ENCODE measurements at regions not wholly inside any gene's neighbourhood (a gene's known extent, or its start where the extent isn't known, plus 50 kb on each side); places are given as distances from the start of the nearest gene placed in this dataset.

DNA sequence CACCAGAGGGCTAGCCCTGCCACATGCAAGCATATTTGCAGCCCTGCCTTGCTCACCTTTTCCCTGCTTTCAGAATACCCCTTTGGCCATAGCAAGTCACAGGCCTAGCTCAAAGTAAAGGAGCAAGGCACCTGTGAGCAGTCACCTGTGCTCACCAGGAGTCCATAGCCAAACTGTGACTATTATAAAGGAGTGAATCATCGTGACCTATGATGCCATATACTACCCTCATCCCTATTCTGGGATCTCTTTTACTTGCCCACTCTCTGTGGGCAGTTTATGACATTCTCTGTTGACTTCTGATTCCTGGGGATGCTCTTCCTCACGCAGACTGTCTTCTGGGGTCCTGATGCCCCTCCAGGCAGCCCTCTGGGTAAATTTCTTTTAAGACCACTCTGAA lies 200.5 kb upstream of the NLRP1 start:
- FAIRE-seq: peak; percentile 42
- peak; percentile 69 for DNase-seq (ENCODE audit: low spot score)

DNA sequence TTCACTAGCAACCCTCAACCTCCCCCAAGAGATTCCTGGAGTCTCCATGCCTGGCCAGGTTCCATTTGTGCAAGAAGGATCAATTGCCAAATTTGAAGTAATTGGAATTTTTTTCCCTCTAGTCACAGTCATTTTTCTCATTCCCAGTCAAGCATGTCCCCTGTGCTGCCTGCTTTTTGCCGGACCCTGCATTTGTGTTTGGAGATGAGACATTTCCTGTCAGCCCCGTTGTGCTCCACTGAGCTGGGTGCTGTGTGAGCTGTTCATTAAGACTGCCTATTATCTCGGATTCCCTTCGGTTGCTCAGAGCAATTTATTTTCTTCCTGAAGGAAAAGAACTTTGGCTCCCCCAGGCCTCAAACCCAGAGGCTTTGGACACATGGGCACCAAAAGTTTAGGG lies 201.0 kb upstream of the NLRP1 start:
- DNase-seq (ENCODE audit: low spot score): peak; percentile 95
- FAIRE-seq: peak; percentile 98

- DNase-seq (ENCODE audit: low spot score): peak; percentile 84
- peak; percentile 69 for FAIRE-seq
Measured at GRCh38 chr17:5785867-5786509, 201.7 kb upstream of the NLRP1 start.

DNA sequence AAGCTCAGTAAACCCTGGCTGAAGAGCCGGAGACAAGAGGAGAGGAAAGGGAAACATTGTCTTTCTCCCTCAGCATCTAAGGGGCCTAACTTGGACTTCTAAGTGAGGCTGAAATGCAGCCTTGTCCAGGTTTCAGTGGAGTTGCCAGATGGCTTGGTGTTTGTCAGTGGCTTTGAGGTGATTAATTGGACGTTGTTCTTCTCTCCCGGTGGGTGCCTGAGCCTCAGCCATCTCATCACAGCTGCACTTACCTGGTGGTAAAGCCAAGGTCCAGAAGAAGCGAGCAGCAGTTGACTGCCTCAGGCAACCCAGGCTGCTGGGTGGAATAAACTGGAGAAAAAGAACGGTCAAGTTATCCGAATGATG lies 202.2 kb upstream of the NLRP1 start:
- FAIRE-seq: no peak
- no peak for DNase-seq (ENCODE audit: low spot score)

DNA sequence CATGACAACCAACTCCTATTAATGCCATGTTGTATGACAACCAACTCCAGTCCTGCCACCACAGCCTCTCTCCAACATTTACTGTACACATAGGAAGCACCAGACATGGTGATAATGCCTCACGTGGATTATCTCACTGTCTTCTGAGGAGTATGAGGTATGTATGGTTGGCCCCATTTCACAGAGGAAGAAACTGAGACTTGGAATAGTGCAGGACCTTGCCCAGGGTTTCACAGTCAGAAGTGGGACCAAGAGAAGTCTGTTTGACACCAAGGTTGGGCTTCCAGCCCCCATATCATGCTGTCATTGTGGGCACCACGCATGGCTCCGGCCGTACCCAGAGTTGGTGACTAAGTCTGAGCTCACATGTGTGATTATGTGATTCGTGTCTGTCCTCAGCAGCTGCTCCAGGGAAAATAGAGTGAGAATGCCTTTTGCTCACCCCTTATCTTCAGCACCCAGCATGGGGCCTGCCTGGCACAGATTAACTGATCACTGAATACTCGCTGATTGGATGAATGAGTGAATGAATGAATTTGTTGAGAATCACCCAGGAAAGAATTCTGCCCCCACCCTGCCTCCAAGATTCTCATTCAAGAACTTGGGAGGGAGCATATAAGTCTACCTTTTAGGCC lies 204.1 kb upstream of the NLRP1 start:
- DNase-seq (ENCODE audit: low spot score) (peak; percentile 98), FAIRE-seq (peak; percentile 97)

- DNase-seq (ENCODE audit: low spot score) (no peak), FAIRE-seq (no peak)
Measured at GRCh38 chr17:5789528-5789927, 205.2 kb upstream of the NLRP1 start.

DNA sequence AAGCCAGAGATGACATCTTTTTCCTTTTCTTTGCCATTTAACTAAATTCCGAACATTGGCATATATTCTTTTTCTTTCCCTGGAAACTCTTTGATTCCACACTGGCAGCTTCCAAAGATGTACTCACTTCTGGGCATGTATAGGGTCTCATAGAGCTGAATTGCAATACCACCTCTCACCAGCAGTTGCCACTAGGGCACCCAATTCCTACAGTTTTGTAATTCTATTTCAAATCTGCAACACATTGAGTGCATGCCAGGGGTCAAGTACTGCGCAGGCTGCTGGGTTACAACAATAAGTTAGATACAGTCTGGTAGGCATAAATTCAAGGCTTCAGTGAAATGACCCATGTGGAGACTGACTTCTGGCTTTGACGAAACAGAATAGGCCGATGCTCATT lies 208.8 kb upstream of the NLRP1 start:
- FAIRE-seq: no peak
- no peak for DNase-seq (ENCODE audit: low spot score)

DNA sequence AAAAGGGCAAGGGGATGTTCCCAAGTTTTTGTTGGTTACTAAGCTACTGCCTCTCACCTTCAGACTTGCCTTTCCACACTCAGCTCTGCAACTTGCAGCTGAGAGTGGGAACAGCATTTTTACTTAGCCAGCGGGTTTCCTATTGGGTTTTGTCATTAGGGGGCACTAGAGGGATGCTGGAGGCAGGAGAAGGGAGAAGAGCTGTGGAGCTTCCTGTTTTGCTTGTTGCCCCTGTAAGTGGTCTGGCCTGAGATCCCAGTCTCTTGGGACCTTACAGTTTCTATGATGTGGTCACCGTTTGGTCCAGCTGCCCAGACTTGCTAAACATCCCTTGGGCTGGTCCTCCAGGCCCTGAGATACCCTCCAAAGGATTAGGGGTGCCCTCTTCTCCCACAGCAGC lies 209.6 kb upstream of the NLRP1 start:
- DNase-seq (ENCODE audit: low spot score) (no peak), FAIRE-seq (no peak)

- FAIRE-seq (no peak), DNase-seq (ENCODE audit: low spot score) (no peak)
Measured at GRCh38 chr17:5794385-5794784, 210.1 kb upstream of the NLRP1 start.

DNA sequence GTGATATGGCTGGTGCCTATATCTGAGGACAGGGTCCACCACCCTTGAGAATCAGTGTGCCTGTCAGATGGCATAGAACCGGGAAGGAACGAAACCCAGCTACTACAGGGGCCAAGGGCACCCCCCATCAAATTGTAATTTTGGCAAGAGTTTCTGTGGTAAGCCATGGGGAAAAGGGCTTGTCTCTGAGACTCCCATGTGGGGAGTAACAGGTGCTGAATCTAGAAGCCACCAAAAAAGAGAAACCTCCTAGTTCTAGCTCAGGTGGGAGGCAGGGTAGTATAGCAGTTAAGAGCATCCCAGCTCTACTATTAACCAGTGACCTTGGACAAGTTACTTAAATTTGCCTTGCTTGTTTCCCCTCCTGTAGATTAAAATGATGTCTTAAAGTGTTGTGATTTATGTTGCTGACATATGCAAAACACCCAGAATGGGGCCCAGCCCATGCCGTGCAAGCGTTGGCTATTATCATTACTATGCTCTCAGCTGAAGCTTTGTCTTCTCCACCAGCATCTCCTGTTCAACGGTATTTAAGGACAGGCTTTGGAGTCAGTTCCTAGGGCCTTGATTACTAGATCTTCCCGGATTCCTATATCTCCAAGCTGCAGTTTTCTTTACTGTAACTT lies 210.7 kb upstream of the NLRP1 start:
- no peak for DNase-seq (ENCODE audit: low spot score)
- no peak for FAIRE-seq

- DNase-seq (ENCODE audit: low spot score) (no peak), FAIRE-seq (no peak)
Measured at GRCh38 chr17:5797447-5798050, 213.2 kb upstream of the NLRP1 start.

- DNase-seq (ENCODE audit: low spot score) (no peak), FAIRE-seq (no peak)
Measured at GRCh38 chr17:5798094-5798493, 213.8 kb upstream of the NLRP1 start.

DNA sequence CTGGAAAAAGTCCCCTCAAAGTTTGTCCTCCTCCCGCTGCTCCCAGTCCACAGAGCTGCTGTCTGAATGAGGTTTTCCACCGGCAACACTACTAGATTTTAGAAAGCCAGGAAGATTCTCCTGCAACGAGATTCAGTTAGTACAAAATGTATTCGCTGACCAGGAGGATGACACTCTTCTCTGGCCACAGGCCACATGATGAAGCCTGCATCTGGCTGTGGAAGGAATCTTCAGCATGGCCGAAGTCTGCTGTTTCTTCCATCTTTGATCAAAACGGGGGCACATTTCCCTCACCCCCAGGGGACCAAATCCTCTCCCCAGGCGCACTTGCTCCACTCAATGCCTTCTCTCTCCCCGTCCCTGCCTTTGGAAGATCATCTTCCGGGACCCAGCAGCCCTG lies 215.8 kb upstream of the NLRP1 start:
- no peak for DNase-seq (ENCODE audit: low spot score)
- no peak for FAIRE-seq

DNA sequence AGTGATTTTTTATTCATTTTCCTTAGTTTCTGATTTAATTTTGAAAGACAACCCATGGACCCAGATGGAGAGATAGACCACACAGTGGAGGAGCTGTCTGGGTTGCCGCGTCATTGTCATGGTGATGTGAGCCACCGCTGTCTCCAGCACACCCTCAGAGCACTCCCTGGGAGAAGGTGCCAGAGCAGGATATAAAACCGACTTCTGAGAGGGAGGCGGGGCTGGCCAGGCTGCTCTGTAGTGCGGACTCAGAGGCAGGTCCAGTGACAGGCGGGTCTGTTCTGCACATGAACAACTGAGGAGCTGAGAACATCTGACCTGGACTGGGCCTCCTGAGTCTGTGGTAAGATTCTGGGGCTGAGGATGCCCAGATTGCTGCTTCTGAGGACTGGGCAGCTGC lies 216.3 kb upstream of the NLRP1 start:
- DNase-seq (ENCODE audit: low spot score) (no peak), FAIRE-seq (no peak)

DNA sequence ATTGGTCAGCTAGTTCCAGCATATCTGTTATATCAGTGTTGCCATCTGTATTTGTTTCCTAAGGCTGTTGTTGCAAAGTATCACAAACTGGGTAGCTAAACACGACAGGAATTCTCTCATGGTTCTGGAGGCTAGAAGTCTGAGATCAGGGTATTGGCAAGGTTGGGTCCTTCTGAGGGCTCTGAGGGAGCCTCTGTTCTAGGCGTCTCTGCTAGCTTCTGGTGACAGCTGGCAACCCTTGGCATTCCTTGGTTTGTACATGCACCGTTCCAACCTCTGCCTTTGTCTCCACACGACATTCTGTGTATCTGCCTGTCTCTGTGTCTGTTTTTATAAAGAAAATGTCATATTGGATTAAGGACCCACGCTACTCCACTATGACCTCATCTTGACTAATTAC lies 219.9 kb upstream of the NLRP1 start:
- FAIRE-seq (no peak), DNase-seq (ENCODE audit: low spot score) (no peak)

DNA sequence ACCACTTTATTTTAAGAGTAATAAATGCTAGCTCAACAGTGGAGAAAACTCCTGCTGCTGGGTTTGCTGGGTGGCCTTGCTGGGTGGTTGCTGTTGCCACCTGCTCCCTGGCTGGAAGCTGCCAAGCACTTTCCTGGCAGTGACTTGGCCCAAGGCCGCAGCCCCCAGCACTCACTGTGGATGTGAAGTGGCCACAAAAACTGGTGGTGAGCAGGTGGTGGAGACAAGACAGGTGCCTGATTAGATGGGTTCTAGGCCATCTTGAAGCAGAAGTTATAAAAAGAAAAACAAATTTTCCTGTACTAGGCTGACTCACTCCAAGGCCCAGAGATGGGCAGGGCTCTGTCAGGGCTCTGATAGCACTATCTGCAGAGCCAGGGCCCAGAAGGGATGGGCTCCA lies 224.7 kb upstream of the NLRP1 start:
- FAIRE-seq: no peak
- DNase-seq (ENCODE audit: low spot score): no peak

DNA sequence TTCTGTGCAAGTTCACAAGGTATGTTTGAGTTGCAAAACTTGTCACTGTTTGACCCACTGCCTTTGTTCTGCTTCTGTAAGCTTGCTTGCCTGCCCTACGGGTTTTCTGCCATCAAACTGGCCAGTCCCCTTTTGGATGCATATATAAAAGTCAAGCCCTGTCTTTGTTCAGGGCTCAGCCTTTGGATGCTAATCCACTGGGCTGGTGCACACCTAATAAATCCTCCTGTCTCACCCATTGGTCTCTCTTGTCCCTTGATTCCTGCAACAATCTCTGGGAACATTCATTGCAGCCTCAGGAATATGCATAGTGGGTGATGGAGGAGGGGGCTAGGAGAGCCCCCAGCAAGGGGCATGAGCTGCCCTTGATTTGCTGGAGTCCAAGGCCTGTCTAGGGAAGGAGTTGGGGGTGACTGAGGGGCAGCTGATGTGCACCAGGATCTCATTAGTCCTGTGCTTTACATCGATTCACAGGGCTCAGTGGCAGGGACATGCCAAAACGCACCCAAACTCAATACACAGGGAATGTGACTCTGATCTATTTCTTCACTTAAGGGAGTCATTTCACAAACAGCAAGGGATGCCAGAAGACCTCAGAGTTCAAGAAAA lies 225.4 kb upstream of the NLRP1 start:
- no peak for FAIRE-seq
- DNase-seq (ENCODE audit: low spot score): no peak

DNA sequence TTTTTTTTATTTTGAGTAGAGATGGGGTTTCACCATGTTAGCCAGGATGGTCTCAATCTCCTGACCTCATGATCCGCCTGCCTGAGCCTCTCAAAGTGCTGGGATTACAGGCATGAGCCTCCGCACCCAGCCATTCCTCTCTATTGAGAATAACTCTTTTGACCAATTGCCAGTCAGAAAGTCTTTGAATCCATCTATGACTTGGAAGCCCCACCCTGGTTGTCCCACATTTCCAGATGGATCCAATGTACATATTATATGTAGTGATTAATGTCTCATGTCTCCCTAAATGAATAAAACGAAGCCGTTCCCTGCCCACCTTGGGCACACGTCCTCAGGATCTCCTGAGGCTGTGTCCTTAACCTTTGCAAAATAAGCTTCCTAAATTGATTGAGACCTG lies 228.3 kb upstream of the NLRP1 start:
- DNase-seq (ENCODE audit: low spot score) (no peak), FAIRE-seq (no peak)

GRCh38 chr17:5813357-5813756 lies 229.0 kb upstream of the NLRP1 start:
- FAIRE-seq (no peak), DNase-seq (ENCODE audit: low spot score) (no peak)

DNA sequence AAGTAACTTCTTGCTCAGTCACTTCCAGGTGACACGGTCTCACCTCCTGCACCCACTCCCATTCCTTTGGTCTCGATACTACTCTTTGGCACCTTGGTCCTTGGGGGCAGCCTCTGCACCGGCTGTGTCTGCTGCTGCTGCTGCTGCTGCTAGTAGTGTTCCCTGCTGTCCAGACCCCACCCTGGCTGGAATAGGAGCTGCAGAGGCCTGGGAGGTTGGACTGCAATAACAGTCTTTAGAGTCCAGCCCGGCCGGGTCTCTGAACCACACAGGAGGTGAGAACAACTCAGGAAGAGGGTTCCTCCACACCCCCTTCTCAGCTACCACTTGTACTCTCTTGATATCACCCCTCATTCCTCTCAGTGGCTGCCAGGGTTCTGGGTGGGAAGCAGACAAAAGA lies 231.1 kb upstream of the NLRP1 start:
- FAIRE-seq (no peak), DNase-seq (ENCODE audit: low spot score) (no peak)

GRCh38 chr17:5816491-5817070 lies 232.3 kb upstream of the NLRP1 start:
- no peak for FAIRE-seq

More at GRCh38 chr17:5816491-5817070, 232.3 kb upstream of the NLRP1 start:
- DNase-seq (ENCODE audit: low spot score): no peak

All from RCC 7860 (cell line).